ENCODE measurements at regions not wholly inside any gene's neighbourhood (a gene's known extent, or its start where the extent isn't known, plus 50 kb on each side); places are given as distances from the start of the nearest gene placed in this dataset.
"Not testable (repeated sequence)": the region's sequence is repeated elsewhere in the genome, so short reads cannot be mapped to it uniquely, and the experiment has no call there.

- no peaks in the 10 kb centered on the region for H3K36me3 ChIP-seq (ENCODE audit: control insufficient read depth in 1 of 2, insufficient read depth in 2 of 2, low read depth in 1 of 2, low read length in 2 of 2)
- H4K8ac ChIP-seq (ENCODE audit: low read length), result no peak overlapping the region
- H3K9ac ChIP-seq (ENCODE audit: low read length), result no peak overlapping the region
- no peak overlapping the region for H3K4ac ChIP-seq (ENCODE audit: low read depth in 1 of 2, low read length in 2 of 2)
- no peak overlapping the region for H2BK12ac ChIP-seq (ENCODE audit: low read length in 2 of 2)
- no peak overlapping the region for H3K27ac ChIP-seq (ENCODE audit: low read length, poor library complexity, severe bottlenecking)
- H3K9me3 ChIP-seq (ENCODE audit: control insufficient read depth, low read length), result peaks cover 8% of the 10 kb centered on the region
- 100% methylated on average over 1 of the region's 1 CpG for WGBS
- no peaks in the 10 kb centered on the region for H3K27me3 ChIP-seq (ENCODE audit: control insufficient read depth in 1 of 2, insufficient read depth in 1 of 2, low read length in 2 of 2)
- H3K4me3 ChIP-seq (ENCODE audit: insufficient read depth in 1 of 2, low read depth in 1 of 2, low read length in 2 of 2), result no peak overlapping the region
- no peak overlapping the region for H3K14ac ChIP-seq (ENCODE audit: low read length in 2 of 2)
- H3K79me1 ChIP-seq (replicated peaks; ENCODE audit: low read length, poor library complexity, severe bottlenecking), result no peaks in the 10 kb centered on the region
- no peak for DNase-seq
- H2BK120ac ChIP-seq (ENCODE audit: low read depth, low read length), result no peak overlapping the region
- no peak overlapping the region for H2AFZ ChIP-seq (ENCODE audit: low read depth, low read length)
- H3K23ac ChIP-seq (ENCODE audit: low read length in 2 of 2), result no peak overlapping the region
- no peak overlapping the region for H3K4me2 ChIP-seq (ENCODE audit: low read length, poor library complexity, severe bottlenecking)
- H2BK5ac ChIP-seq (ENCODE audit: low read depth, low read length, poor library complexity, severe bottlenecking), result no peak overlapping the region
- H4K91ac ChIP-seq (ENCODE audit: low read length), result no peak overlapping the region
- H3K18ac ChIP-seq (ENCODE audit: low read depth in 1 of 2, low read length in 2 of 2), result no peak overlapping the region
- H2BK15ac ChIP-seq (ENCODE audit: low read depth, poor library complexity, severe bottlenecking), result no peak overlapping the region
- no peak overlapping the region for H2AK5ac ChIP-seq (ENCODE audit: low read length, severe bottlenecking)
- H3K4me1 ChIP-seq (ENCODE audit: control insufficient read depth, insufficient read depth, low read depth, low read length), result no peaks in the 10 kb centered on the region
Measured at GRCh38 chr5:165405340-165405739, 1899.9 kb downstream of the MAT2B start.

- H2BK12ac ChIP-seq (ENCODE audit: low read length in 2 of 2), result no peak overlapping the region
- H3K4me3 ChIP-seq (ENCODE audit: insufficient read depth in 1 of 2, low read depth in 1 of 2, low read length in 2 of 2), result no peak overlapping the region
- no peaks in the 10 kb centered on the region for H3K27me3 ChIP-seq (ENCODE audit: control insufficient read depth in 1 of 2, insufficient read depth in 1 of 2, low read length in 2 of 2)
- no peak overlapping the region for H3K18ac ChIP-seq (ENCODE audit: low read depth in 1 of 2, low read length in 2 of 2)
- no peaks in the 10 kb centered on the region for H3K4me1 ChIP-seq (ENCODE audit: control insufficient read depth, insufficient read depth, low read depth, low read length)
- H3K4me2 ChIP-seq (ENCODE audit: low read length, poor library complexity, severe bottlenecking), result no peak overlapping the region
- H3K27ac ChIP-seq (ENCODE audit: low read length, poor library complexity, severe bottlenecking), result no peak overlapping the region
- WGBS, result 100% methylated on average over 3 of the region's 3 CpGs
- H3K23ac ChIP-seq (ENCODE audit: low read length in 2 of 2), result no peak overlapping the region
- H3K9me3 ChIP-seq (ENCODE audit: control insufficient read depth, low read length), result peaks cover 8% of the 10 kb centered on the region
- H3K4ac ChIP-seq (ENCODE audit: low read depth in 1 of 2, low read length in 2 of 2), result no peak overlapping the region
- DNase-seq, result no peak
- H2BK5ac ChIP-seq (ENCODE audit: low read depth, low read length, poor library complexity, severe bottlenecking), result no peak overlapping the region
- H2BK15ac ChIP-seq (ENCODE audit: low read depth, poor library complexity, severe bottlenecking), result no peak overlapping the region
- H3K9ac ChIP-seq (ENCODE audit: low read length), result no peak overlapping the region
- no peak overlapping the region for H2AFZ ChIP-seq (ENCODE audit: low read depth, low read length)
- H3K36me3 ChIP-seq (ENCODE audit: control insufficient read depth in 1 of 2, insufficient read depth in 2 of 2, low read depth in 1 of 2, low read length in 2 of 2), result no peaks in the 10 kb centered on the region
- no peak overlapping the region for H2AK5ac ChIP-seq (ENCODE audit: low read length, severe bottlenecking)
- no peak overlapping the region for H2BK120ac ChIP-seq (ENCODE audit: low read depth, low read length)
- H4K8ac ChIP-seq (ENCODE audit: low read length), result no peak overlapping the region
- no peak overlapping the region for H3K14ac ChIP-seq (ENCODE audit: low read length in 2 of 2)
- no peaks in the 10 kb centered on the region for H3K79me1 ChIP-seq (replicated peaks; ENCODE audit: low read length, poor library complexity, severe bottlenecking)
- H4K91ac ChIP-seq (ENCODE audit: low read length), result no peak overlapping the region
Measured at GRCh38 chr5:165407352-165407751, 1901.9 kb downstream of the MAT2B start.

- H3K79me1 ChIP-seq (replicated peaks; ENCODE audit: low read length, poor library complexity, severe bottlenecking), result no peaks in the 10 kb centered on the region
- no peak overlapping the region for H3K14ac ChIP-seq (ENCODE audit: low read length in 2 of 2)
- peaks cover 8% of the 10 kb centered on the region for H3K9me3 ChIP-seq (ENCODE audit: control insufficient read depth, low read length)
- no peak overlapping the region for H2BK120ac ChIP-seq (ENCODE audit: low read depth, low read length)
- H2BK12ac ChIP-seq (ENCODE audit: low read length in 2 of 2), result no peak overlapping the region
- WGBS, result no CpG with 5 or more reads among the region's 1 CpG
- no peak overlapping the region for H3K23ac ChIP-seq (ENCODE audit: low read length in 2 of 2)
- no peaks in the 10 kb centered on the region for H3K36me3 ChIP-seq (ENCODE audit: control insufficient read depth in 1 of 2, insufficient read depth in 2 of 2, low read depth in 1 of 2, low read length in 2 of 2)
- no peak overlapping the region for H3K27ac ChIP-seq (ENCODE audit: low read length, poor library complexity, severe bottlenecking)
- H2BK15ac ChIP-seq (ENCODE audit: low read depth, poor library complexity, severe bottlenecking), result no peak overlapping the region
- H2BK5ac ChIP-seq (ENCODE audit: low read depth, low read length, poor library complexity, severe bottlenecking), result no peak overlapping the region
- no peak overlapping the region for H3K4me3 ChIP-seq (ENCODE audit: insufficient read depth in 1 of 2, low read depth in 1 of 2, low read length in 2 of 2)
- no peak overlapping the region for H2AK5ac ChIP-seq (ENCODE audit: low read length, severe bottlenecking)
- H3K27me3 ChIP-seq (ENCODE audit: control insufficient read depth in 1 of 2, insufficient read depth in 1 of 2, low read length in 2 of 2), result no peaks in the 10 kb centered on the region
- H3K4ac ChIP-seq (ENCODE audit: low read depth in 1 of 2, low read length in 2 of 2), result no peak overlapping the region
- no peaks in the 10 kb centered on the region for H3K4me1 ChIP-seq (ENCODE audit: control insufficient read depth, insufficient read depth, low read depth, low read length)
- H4K91ac ChIP-seq (ENCODE audit: low read length), result no peak overlapping the region
- no peak overlapping the region for H3K4me2 ChIP-seq (ENCODE audit: low read length, poor library complexity, severe bottlenecking)
- H3K9ac ChIP-seq (ENCODE audit: low read length), result no peak overlapping the region
- no peak overlapping the region for H3K18ac ChIP-seq (ENCODE audit: low read depth in 1 of 2, low read length in 2 of 2)
- peak; percentile 24 for DNase-seq
- H4K8ac ChIP-seq (ENCODE audit: low read length), result no peak overlapping the region
- H2AFZ ChIP-seq (ENCODE audit: low read depth, low read length), result no peak overlapping the region
Measured at GRCh38 chr5:165410476-165410875, 1905.1 kb downstream of the MAT2B start.

- H2BK120ac ChIP-seq (ENCODE audit: low read depth, low read length); H3K4ac ChIP-seq (ENCODE audit: low read depth in 1 of 2, low read length in 2 of 2); H4K91ac ChIP-seq (ENCODE audit: low read length); H3K36me3 ChIP-seq (ENCODE audit: control insufficient read depth in 1 of 2, insufficient read depth in 2 of 2, low read depth in 1 of 2, low read length in 2 of 2); H2AFZ ChIP-seq (ENCODE audit: low read depth, low read length); H3K4me2 ChIP-seq (ENCODE audit: low read length, poor library complexity, severe bottlenecking); H4K8ac ChIP-seq (ENCODE audit: low read length); H3K9ac ChIP-seq (ENCODE audit: low read length); H3K27ac ChIP-seq (ENCODE audit: low read length, poor library complexity, severe bottlenecking); H2BK5ac ChIP-seq (ENCODE audit: low read depth, low read length, poor library complexity, severe bottlenecking); H3K14ac ChIP-seq (ENCODE audit: low read length in 2 of 2); DNase-seq; H3K4me3 ChIP-seq (ENCODE audit: insufficient read depth in 1 of 2, low read depth in 1 of 2, low read length in 2 of 2); H3K4me1 ChIP-seq (ENCODE audit: control insufficient read depth, insufficient read depth, low read depth, low read length); H3K79me1 ChIP-seq (replicated peaks; ENCODE audit: low read length, poor library complexity, severe bottlenecking); H2AK5ac ChIP-seq (ENCODE audit: low read length, severe bottlenecking); H3K18ac ChIP-seq (ENCODE audit: low read depth in 1 of 2, low read length in 2 of 2); H2BK15ac ChIP-seq (ENCODE audit: low read depth, poor library complexity, severe bottlenecking); H3K9me3 ChIP-seq (ENCODE audit: control insufficient read depth, low read length); H3K27me3 ChIP-seq (ENCODE audit: control insufficient read depth in 1 of 2, insufficient read depth in 1 of 2, low read length in 2 of 2); H3K23ac ChIP-seq (ENCODE audit: low read length in 2 of 2); H2BK12ac ChIP-seq (ENCODE audit: low read length in 2 of 2): not testable (repeated sequence)
- WGBS, result no CpG with 5 or more reads among the region's 1 CpG
Measured at GRCh38 chr5:165411532-165411931, 1906.1 kb downstream of the MAT2B start.
